GM18909 (cell line): ENCODE measurements at regions not wholly inside any gene's neighbourhood (a gene's known extent, or its start where the extent isn't known, plus 50 kb on each side); places are given as distances from the start of the nearest gene placed in this dataset.
A peak's percentile ranks its signal among the peaks of the same experiment; 100 is the strongest.

Experiments used
- ATAC-seq: cut with Tn5 transposase; IDR thresholded peaks from one replicate; pipeline ENCODE4 v1.9.1; 2021; ENCODE audit warnings: mild to moderate bottlenecking; ENCODE audit not compliant: unreplicated experiment, poor library complexity

DNA sequence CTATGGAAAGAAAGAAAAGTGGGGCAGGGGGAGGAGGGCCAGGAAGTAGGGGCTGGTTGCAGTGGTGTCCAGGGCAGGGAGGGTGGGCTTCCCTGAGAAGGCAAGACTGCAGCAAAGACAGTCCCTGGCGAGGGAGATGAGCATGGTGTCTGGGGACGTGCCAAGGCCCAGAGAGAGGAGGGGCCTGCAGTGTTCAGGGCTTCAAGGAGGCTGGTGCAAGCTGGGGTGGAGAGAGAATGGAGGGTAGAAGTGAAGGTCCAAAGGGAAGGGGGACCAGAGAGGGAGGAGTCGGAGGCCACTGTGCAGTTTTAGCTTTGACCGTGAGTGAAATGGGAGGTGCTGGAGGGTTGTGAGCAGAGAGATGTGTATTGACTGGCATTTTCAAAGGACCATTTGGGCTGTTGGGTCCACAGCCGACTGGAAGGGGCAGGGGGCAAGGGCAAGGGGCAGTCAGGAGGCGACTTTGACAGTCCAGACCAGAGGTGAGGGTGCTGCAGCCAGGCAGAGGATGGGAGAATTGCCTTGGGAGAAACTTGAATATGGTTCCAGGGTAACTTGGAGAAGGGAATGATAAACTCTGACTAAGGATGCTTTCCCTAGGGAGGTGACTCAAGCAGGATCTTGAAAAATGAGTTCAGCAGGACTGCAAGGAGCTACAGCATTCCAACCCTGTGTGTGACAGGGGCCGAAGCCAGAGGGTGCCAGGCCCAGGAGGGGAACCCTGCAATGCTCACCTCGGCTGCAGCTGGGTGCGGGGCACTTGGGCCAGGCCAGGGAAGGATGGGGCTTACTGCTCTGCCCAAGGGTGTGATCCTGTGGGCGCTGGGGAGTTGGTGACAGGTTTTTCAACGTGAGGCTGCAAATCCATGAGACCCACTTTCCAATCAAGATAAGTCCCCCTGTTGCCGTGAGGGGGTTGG, 177.1 kb upstream of the HAAO start:
- ATAC-seq, result no peak

GRCh38 chr2:42967959-42968674, 175.7 kb upstream of the HAAO start:
- ATAC-seq, result no peak

DNA sequence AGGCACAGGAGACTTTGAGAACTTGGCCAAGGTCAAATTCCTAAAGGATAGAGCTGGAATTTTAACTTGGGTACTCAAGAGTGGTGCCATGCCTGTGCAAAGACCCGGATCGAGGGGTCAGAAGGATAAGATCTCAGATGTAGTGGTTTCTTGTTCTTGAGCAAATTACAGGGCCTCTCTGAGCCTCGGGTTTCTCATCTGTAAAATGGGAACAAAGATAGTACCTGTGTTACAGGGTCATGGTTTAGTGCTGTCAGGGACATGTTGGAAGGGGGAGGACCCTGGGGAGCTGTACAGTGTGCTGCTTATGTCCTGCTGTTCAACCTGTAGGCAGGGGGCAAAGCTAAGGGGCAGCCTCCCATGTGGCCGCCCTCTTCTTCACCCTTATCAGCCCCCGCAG, 173.5 kb upstream of the HAAO start:
- ATAC-seq, result no peak

DNA sequence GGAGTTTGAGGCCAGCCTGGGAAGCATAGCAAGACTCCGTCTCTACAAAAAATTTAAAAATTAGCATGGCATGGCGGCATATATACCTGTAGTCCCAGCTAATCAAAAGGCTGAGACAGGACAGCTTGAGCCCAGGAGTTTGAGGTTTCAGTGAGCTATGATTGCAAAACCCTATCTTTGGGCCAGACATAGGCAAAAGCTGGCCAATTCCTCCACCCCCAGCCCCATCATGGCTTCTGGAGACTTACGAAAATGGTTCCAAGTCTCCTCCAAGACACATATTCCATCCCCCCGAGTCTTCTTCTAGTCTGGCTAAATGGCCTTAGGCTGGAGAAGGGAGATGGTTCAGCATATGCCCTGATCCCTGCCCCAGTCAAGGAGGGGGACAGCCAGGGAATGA, 172.8 kb upstream of the HAAO start:
- no peak for ATAC-seq

GRCh38 chr2:42964439-42965083, 172.2 kb upstream of the HAAO start:
- no peak for ATAC-seq

DNA sequence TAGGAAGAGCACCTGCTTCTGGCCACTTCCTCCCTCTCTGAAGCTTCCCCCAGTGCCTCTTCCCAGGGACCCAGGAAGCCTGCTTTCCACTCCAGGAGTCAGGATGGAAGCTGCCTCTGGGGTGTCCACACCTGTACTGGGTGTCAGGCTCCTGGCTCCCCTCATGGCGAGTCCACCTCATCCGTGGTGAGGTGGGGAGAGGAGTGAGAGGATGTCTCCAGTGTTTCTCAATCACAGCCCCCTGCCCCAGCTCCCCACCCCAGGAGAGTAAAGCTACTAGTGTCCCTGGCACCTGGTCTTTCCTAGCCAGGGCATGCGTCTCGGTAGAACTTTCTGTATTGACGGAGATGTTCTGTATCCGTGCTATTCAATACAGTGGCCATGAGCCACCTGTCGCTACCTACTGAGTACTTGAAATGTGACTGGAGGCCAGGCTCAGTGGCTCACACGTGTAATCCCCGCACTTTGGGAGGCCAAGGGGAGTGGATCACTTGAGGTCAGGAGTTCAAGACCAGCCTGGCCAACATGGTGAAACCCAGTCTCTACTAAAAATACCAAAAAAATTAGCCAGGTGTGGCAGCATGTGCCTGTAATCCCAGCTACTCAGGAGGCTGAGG, 171.2 kb upstream of the HAAO start:
- ATAC-seq, result no peak

DNA sequence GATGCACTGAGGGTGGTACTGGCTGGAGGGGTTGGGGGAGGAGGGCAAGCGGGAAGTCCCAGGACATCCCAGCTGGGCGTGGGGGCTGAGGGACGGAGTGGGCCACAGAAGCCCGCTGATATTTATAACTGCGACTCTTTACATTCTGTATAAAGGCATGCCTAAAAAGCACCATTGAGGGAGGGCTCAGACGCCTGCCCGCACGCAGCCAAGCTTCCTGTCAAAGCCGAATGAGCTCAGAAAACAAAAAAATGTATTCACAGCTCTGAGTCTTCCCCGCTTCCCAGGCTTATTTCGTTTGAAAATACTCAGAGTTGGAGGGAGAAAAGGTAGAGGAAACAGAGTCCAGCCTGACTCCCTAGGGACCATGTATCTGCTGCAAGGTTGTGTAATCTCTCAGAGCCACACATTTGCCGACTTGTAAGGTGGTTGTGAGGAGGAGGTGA, 170.1 kb upstream of the HAAO start:
- ATAC-seq, result no peak

- no peak for ATAC-seq
These were observed 169.6 kb upstream of the HAAO start for GRCh38 chr2:42961961-42962360.

DNA sequence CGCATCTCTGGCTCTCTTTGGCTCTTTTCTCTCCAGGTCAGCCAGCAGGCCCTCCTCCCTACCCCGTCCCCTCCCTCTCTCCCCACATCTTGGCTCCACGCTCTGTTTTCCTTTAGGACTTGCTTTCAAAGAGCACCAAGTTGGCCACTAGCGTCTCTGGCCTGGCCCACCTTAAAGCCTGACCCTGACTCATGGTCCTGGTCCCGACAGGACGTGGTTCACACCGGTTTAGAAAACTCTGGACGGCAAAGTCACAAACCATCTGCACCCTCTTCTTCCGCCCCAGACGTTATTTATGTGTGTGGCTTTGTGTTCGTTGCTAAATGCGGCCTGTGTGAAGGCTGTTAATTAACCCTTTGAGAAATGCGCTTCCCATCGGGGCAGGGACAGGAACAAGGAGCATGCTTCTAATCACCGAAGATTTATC, 169.0 kb upstream of the HAAO start:
- ATAC-seq, result no peak

DNA sequence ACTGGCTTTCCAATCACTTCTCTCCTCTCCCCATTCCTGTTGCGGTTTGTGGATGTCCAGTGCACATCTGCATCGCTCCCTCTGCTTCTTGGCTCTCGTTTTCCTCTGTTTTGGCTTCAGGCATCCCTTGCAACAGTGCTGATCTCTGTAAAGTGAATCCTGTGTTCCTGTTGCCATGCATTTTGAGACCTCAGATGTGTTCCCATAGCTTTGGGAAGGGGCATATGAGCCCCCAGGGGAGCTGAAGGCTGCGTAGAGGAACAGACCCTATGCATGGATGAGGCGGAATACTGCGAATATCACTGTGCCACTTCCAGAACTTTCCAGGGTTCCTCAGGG, 168.4 kb upstream of the HAAO start:
- no peak for ATAC-seq

DNA sequence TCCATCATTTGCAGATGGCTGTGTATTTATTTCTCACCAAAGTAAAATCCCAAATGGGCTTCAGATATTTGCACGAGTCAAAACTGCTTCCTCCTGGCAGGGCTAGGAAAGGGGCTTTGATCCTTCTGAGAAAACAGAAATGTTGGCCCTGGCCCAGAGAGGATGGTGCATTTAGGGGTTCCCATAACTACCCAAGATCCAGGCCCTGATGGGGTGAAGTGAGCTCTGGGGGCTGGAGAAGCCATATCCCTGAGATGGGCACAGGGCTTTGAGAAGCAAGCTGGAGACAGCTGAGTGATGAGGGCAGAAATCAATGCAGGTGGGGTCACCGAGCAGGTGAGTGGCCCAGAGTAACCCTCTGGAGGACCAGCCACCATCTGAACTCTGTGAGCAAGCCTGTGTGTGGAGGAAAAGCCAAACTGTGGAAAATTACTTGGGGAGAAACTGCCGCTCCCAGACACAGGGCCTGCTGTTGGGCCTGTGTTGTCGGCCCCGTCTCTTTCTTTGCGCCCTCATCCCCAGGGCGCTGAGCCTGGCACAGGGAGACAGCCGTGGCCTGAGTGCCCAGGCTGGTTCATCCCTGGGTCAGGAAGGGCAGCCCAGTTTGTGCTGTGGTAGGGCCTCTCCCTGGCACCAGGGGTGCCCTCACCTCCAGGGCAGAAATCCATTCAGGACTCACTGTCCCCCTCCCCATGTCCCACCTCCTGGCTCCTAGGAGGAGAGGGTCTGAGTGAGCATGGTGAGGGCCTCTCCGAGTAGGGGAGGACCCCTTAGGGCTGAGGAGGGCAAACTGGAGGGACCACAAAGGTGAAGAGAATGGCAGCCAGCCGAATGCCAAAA, 167.8 kb upstream of the HAAO start:
- ATAC-seq, result no peak

- no peak for ATAC-seq
These were observed 167.0 kb upstream of the HAAO start for GRCh38 chr2:42959234-42960001.

GRCh38 chr2:42958741-42959233, 166.4 kb upstream of the HAAO start:
- ATAC-seq, result no peak

DNA sequence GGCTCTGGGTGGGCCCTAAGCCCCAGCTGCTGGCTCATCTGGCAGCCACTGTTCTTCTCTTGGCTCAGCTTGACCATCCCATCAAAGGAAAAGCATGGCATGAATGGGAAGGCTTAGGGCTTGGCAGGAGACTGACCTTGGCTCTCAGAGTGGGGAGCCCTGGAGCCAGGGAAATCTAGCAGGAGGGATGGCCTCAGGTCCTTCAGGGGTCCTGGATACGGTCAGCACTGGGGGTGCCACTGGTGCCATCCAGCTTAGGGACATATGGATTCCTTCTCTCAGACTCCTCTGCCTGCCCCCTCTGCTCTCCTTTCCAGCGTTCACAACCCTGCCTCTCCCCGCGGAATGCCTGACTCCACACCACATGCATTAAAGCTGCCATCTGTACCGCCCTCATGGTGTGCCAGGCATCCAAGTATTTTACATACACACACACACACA, 165.5 kb upstream of the HAAO start:
- ATAC-seq, result no peak

DNA sequence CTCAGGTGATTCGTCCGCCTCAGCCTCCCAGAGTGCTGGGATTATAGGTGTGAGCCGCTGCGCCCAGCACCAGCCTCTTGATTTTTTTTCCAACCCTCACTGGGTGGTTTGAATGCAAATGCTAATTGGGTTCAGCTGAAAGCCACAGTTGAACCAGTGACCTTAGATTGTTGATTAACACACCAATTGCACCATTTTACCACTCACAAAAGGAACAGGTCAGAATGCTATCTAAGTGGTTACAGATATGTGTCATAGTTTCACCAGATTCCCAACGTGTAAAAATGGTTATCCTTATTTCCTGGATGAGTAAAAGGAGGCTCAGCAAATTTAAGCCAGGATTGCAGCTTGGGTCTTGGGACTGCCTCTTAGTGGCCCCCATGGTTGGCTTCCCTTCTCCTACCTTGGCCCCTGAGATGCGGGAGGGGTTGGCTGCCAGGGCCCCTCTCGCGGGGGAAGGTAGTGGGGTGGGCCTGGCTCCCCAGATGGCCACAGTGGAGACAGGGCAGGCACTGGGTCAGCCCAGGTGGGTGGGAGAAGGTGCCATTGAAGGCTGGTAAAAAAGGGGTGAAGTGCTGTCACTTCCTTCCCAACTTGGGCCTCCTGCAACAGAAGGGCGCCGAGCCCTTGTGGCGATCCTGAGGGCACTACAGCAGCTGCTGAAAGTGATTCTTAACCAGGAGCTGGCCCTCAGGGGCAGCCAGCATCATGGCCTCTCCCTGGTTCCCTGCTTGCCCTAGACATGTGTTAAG, 164.9 kb upstream of the HAAO start:
- ATAC-seq, result peak; percentile 56

DNA sequence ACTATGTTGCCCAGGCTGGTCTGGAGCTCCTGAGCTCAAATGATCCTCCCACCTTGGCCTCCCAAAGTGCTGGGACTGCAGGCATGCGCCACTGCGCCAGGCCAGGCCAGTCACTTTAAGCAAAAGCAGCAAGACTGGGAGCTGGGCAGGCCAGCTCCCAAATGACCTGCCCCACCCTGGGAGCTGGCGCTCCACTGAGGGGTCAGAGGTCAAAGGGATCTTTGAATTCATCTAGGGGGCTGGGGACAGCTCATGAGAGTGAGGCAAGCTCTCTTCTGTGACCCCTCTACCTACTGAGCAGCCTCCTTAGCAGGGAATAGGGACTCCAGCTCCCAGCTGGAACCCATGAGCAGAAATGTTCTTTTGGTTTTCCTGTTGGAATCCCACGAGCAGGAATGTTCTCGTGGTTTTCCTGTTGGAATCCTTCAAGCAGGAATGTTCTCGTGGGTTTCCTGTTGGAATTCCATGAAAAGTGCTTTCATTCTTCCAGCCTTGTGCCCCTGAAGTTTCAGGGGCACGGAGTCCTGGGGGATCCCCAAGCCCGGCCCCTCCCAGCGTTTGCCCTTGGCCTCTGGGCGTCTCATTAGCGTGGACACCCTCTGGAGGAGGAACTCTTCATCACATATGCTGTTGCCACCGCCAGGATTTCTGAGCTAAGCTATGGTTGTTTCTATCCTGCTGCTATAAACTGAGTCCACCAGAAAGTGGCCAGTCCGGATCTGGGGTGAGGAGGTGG, 162.0 kb upstream of the HAAO start:
- ATAC-seq, result no peak

GRCh38 chr2:42953216-42953615, 160.8 kb upstream of the HAAO start:
- no peak for ATAC-seq
